ENCODE measurements at regions not wholly inside any gene's neighbourhood (a gene's known extent, or its start where the extent isn't known, plus 50 kb on each side); places are given as distances from the start of the nearest gene placed in this dataset.
"Not testable (repeated sequence)": the region's sequence is repeated elsewhere in the genome, so short reads cannot be mapped to it uniquely, and the experiment has no call there.

DNA sequence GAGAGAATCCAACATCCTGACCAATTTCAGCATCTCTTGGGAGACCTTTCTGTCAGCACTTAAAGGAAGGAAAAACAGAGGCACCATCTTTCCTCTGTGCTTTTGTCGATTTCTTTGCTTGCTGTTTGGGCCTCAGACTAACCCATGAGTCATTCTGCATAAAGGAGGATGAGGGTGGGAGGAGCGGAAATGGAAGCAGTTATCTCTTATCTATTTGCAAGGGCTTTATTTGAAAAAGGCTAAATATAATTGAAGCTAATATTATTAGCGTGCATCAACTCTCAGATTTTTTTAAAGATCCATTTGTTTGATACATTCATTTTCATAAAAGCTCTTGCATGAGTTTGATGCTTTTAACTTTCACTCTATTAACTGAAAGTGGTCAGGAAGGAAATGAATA is 72.9 kb downstream of the ZNF622 start:
- DNase-seq (no peak), ATAC-seq (no peak)
- intact Hi-C loops (cut with micrococcal nuclease): no loop called here

GRCh38 chr5:16391858-16392649 is 73.5 kb downstream of the ZNF622 start:
- no peak for DNase-seq
- no peak for ATAC-seq
- intact Hi-C loops (cut with micrococcal nuclease): no loop called here

DNA sequence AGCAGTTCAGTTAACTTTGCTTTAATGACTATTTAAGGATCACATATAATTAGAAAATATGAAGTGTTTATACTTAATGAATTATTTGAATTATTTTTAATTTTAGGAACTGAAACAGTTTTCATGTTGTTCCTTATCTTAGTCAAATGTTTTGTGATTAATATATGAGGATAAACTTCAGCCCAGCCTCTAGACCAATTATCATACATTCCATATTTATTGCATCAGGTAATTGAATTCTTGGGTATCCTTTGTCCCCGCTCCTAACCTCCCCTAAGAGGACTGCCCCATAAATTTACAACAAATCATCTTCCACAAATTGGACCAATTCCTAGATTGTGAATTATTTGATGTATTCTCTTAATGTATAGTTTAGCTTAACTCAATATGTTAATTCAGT is 74.8 kb downstream of the ZNF622 start:
- no peak for ATAC-seq
- no peak for DNase-seq
- intact Hi-C loops (cut with micrococcal nuclease): no loop called here

DNA sequence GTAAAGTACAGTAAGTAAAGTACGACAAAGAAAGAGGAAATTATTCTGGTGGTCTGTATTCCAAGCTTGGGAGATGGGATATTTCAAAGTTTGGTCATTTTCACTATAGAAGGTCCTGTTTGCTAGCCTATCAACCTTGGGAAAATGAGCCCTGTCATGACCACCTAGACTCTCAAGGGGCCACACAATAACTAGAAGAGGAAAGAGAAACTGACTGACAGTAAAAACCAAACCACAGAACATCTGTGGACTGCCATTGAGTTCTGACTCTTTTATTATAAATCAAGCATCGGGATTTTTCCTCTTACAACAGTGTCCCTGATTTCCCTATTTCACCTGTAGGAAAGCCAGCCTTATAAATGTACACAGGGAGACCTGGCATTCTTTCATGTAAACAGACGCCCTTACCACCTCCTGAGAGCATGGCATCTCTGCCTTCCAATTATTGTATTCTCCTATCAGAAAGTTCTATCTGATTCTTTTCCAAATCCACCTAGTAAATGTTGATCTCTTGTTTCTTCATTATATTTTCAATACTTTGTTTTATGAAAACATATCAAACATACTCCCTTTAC is 80.0 kb downstream of the ZNF622 start:
- ATAC-seq (no peak), DNase-seq (no peak)
- intact Hi-C loops (cut with micrococcal nuclease): no loop called here

- DNase-seq: no peak
- intact Hi-C loops (cut with micrococcal nuclease): no loop called here
- no peak for ATAC-seq
These were observed 80.8 kb downstream of the ZNF622 start for GRCh38 chr5:16384804-16385203.

DNA sequence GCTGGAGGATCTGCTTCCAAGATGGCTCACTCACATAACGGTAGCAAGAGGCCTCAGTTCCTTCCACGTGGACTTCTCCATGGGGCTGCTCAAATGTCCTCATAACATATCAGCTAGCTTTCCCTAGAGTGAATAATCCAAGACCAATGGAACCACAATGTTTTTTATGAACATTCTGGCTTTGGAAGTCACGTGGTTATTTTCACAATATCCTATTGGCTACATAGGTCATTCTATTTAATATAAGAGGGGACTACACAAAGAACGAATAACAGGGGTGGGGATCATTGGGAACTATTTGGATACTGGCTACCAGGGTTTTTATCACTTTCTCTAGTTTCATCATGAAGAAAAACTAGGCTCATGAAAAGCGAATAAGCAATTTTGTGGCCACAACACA is 81.4 kb downstream of the ZNF622 start:
- ATAC-seq (no peak), DNase-seq (no peak)
- intact Hi-C loops (cut with micrococcal nuclease): no loop called here

DNA sequence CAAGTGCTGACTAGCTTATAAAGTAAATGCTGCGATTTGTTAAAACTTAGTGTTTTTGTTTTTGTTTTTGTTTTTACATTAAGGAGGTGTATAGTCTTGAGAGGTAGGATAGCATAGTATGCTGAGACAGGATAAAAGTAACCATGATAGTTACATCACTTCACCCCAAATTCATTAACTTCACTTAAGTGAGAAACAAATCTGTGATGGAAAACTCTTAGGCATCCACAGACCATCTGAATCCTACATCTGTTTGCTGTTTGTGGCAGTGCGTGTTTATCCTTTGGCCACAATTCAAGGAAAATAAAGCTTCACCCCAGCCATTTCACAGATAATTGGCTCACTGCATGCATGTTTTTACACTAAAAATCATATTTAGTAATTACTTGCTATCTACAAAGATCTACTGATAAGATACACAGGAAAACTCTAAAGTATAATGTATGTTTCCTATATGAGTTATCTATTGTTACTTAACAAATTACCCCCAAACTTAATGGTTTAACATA is 82.0 kb downstream of the ZNF622 start:
- intact Hi-C loops (cut with micrococcal nuclease): no loop called here
- DNase-seq: no peak
- no peak for ATAC-seq

DNA sequence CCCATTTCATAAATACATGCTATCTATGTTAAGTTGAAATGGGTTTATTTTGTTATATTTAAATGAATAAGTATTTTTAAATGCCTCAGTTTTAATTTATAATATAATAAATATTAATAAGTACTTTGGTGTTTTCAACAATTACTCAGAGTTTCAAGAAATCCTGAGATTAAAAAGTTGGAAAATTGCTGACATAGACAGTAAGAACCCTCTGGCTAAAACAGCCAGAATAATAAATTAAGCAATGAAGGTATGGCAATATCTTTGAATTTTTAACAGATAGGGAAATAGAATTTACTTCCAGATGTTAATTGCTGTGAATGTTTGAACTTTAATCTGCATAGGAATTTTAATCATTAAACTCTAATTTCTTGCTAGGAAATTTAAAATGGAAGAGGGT is 83.6 kb downstream of the ZNF622 start:
- intact Hi-C loops (cut with micrococcal nuclease): no loop called here
- DNase-seq (no peak), ATAC-seq (no peak)

DNA sequence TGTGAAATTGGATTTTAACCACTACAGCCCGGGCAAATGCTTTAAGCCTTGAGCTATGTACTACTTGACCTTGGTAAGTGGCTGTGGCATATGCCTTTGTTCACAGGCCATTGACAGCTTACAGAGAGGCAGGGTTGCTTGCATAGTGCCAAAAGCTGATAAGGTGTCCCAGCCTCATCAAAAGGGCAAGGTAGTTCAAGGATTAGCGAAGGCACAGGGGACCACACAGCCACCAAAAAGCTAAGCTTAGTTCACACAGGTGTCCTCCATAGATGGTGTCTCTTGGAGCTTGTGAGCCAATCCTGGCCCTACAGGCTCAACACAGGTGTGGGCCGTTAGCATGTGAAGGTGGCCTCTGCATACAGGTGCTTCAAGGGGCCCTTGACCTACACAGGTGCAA is 86.8 kb downstream of the ZNF622 start:
- peak; percentile 98 for ATAC-seq
- DNase-seq: no peak
- intact Hi-C loops (cut with micrococcal nuclease): no loop called here

DNA sequence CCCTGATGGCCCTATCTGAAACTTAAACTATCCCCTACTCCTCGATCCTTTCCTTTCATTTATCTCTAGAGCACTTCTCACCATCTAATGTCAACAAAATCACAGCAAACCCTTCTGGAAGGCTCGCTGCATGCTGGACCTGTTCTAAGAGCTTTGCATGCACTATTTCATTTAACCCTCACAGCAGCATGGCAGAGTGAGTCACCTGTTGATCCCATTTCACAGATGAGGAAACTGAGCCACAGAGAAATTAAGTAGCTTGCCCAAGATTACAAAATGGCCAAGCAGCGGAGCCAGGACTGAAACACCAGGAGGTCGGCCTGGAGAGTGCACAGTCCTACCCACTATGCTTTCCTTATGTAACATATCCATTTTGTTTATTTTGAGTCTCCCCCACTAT is 93.1 kb downstream of the ZNF622 start:
- intact Hi-C loops (cut with micrococcal nuclease): no loop called here
- ATAC-seq (no peak), DNase-seq (no peak)

- no peak for DNase-seq
- ATAC-seq: no peak
- intact Hi-C loops (cut with micrococcal nuclease): no loop called here
These were observed 99.1 kb downstream of the ZNF622 start for GRCh38 chr5:16366491-16366890.

DNA sequence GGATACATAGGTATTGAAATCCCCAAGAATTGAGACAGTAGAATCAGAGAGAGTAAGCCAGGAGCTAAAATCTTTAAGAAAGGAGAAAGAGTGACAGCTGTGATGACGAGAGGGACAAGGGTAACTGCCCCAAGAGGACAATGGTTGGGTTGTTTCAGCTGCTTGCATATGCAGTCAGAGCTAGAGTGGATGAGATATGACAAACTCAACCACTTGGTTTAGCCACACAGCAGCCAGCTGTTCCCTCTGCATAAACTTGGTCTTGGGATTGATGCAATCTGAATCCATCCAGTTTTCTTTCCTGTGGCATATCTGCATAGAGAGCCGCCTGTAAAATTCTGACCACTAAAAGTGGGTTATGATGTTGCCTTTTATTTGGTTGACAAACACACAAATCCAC is 100.7 kb downstream of the ZNF622 start:
- DNase-seq (no peak), ATAC-seq (no peak)
- intact Hi-C loops (cut with micrococcal nuclease): no loop called here

DNA sequence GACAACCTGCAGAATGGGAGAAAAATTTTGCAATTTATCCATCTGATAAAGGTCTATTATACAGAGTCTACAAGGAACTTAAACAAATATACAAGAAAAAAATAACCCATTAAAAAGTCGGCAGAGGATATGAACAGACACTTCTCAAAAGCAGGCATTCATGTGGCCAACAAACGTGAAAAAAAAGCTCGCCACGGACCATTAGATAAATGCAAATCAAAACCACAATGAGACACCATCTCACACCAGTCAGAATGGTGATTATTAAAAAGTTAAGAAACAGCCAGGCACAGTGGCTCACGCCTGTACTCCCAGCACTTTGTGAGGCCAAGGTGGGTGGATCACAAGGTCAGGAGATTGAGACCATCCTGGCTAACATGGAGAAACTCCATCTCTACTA is 112.2 kb downstream of the ZNF622 start:
- intact Hi-C loops (cut with micrococcal nuclease); DNase-seq; ATAC-seq: not testable (repeated sequence)

DNA sequence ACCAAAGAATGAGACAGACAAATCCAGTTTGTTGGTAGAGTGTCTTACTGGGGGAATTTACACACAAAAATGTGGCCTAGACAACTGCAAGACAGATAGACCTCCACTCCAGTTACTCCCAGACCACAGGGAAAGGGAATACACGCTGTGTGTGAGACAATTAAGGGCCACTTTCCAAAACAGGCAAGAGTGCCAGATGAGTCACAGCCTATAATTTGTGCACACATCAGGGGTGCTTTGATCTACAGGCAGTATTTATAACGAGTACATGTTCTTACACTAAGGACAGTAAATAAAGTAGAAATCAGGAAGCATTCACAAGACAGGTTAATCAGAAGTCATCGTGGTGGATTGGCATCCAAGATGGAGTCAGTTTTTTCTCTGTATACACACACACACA is 114.8 kb downstream of the ZNF622 start:
- no peak for DNase-seq
- peak; percentile 90 for ATAC-seq
- intact Hi-C loops (cut with micrococcal nuclease): no loop called here

- DNase-seq (no peak), ATAC-seq (peak; percentile 20)
- intact Hi-C loops (cut with micrococcal nuclease): no loop called here
These were observed 119.2 kb downstream of the ZNF622 start for GRCh38 chr5:16346380-16346779.

DNA sequence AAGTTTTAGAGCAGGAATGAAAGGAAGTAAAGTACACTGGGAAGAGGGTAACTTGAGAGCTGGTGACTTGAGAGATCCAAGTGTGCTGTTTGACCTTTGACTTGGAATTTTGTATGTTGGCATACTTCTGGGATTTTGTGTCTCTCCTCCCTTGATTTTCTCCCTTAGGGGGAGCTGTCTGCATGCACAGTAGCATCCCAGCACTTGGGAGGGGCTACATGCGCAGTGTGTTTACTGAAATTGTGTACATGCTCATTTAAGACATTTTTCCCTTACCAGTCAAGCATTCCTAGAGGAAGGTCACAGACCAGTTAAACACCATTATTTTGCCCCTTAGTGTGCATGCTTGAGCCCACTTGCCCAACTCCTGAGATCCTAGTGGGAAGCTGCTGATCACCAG is 120.1 kb downstream of the ZNF622 start:
- DNase-seq (no peak), ATAC-seq (peak; percentile 40)
- intact Hi-C loops (cut with micrococcal nuclease): no loop called here

- no peak for ATAC-seq
- intact Hi-C loops (cut with micrococcal nuclease): no loop called here
- no peak for DNase-seq
These were observed 139.5 kb downstream of the ZNF622 start for GRCh38 chr5:16326137-16326536.

DNA sequence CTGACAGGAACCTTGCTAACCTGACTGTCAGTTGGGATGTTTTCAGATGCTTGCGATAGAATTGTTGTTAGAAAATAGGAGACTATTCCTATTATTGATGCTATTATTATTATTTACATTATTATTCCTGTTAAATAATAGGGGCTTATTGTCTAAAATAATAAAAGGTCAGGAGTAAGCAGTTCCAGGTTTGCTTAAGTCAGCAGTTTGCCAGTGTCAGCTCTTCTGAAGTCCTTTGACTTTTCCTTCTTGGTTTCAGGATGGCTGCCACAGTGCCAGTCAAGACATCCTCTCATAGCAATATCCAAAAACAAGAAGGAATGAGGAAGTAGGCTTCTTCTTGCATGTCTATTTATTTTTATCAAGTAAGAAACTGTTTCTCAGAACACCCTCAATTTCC is 141.7 kb upstream of the MARCHF11 start:
- intact Hi-C loops (cut with micrococcal nuclease): no loop called here
- no peak for DNase-seq
- no peak for ATAC-seq

- no peak for DNase-seq
- intact Hi-C loops (cut with micrococcal nuclease): no loop called here
- ATAC-seq: no peak
These were observed 135.9 kb upstream of the MARCHF11 start for GRCh38 chr5:16315501-16315900.

DNA sequence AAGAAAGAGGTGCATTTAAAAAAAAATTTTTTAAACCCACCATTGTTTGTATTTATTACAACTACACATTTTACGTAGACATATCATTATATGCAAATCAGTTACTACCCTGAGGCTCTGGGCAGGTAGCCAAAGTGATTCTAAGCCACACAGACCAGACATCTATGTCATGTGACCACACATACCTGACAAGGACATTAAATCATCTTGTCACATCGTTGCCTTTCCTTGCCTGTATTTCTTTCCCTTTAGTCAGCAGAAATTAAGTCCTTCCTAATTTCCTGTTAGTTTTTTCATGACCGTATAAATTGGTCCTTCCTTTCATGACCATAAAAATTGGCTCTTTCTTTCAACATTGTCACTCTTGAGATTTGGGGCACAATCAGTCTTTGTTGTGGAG is 134.2 kb upstream of the MARCHF11 start:
- intact Hi-C loops (cut with micrococcal nuclease): no loop called here
- ATAC-seq (no peak), DNase-seq (no peak)

- DNase-seq: no peak
- no peak for ATAC-seq
- intact Hi-C loops (cut with micrococcal nuclease): no loop called here
These were observed 133.2 kb upstream of the MARCHF11 start for GRCh38 chr5:16312785-16313184.
